C4-2B (cell line): ENCODE measurements at regions not wholly inside any gene's neighbourhood (a gene's known extent, or its start where the extent isn't known, plus 50 kb on each side); places are given as distances from the start of the nearest gene placed in this dataset.

Experiments used
- CTCF ChIP-seq: fragments of 450-650 bp; conservative IDR thresholded peaks from 2 replicates; pipeline ENCODE4 v1.5.1; 2017; ENCODE audit warnings: mild to moderate bottlenecking
- ZFX ChIP-seq: fragments of 450-650 bp; IDR thresholded peaks from 2 replicates; pipeline ENCODE4 v1.6.1; 2017

GRCh38 chr12:17577405-17577804 lies 512.6 kb downstream of the RERGL start:
- TF ChIP-seq CTCF (no peak), ZFX (no peak)
